SKM-1 treated with dmso at 0.1 percent for 144 hours (cell line): ENCODE measurements at regions not wholly inside any gene's neighbourhood (a gene's known extent, or its start where the extent isn't known, plus 50 kb on each side); places are given as distances from the start of the nearest gene placed in this dataset.
A peak's percentile ranks its signal among the peaks of the same experiment; 100 is the strongest.

Experiments
- DNase-seq: peaks from one replicate; lab custom pipeline; 2025; ENCODE audit not compliant: unreplicated experiment; lab: John Stamatoyannopoulos, UW

DNA sequence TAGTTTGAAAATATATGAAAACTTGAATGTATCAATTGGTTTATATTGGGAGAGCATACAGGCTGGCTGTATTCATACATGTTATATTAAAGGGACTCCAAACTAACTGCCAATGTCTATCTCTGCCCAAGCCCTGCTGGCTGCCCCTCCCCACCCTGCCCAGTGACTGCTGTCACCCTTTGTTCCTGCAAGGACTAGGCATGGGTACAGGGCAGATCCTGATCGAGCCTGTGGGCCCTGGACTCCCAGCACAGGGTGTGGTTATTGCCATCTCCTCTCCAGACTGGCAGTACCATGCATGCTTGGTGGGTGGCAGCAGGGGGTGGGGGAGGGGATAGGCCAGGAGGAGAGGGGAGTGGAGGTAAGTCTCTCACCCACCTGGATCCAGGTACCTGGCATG, 167.5 kb upstream of the RASGEF1B start:
- no peak for DNase-seq

DNA sequence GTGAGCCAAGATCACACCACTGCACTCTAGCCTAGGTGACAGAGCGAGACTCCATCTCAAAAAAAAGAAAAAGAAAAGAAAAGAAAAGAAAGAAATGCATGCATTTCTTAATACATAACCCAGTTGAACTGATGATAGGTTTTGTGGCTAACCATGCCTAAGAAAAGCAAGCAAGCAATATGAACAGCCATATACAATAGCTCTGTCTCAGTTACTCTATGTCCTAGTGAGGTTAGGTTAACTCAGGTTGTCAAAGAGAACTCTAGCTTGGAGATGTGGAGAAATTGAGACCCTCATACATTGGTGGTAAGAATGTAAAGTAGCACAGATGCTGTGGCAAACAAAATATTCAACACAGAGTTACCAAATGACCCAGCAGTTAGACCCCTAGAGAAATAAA, 167.0 kb upstream of the RASGEF1B start:
- no peak for DNase-seq

DNA sequence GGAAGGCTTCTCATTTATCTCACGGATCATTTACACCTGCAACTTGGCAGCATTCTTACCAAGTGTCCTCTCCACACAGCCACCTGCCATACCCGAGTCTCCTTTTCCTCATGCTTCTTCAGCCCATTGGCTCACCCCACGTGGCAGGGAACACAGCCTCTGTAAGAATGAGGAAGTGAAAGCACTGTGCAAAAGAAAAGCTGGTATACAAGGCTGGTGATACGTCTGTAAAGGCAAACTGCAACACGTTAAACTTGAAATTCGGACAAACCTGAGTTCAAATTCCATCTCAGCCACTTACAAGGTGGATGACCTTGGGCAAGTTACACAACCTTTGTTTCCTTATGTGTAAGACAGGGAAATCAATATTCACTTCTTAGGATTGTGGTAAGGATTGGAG, 164.0 kb upstream of the RASGEF1B start:
- DNase-seq, result peak; percentile 61

DNA sequence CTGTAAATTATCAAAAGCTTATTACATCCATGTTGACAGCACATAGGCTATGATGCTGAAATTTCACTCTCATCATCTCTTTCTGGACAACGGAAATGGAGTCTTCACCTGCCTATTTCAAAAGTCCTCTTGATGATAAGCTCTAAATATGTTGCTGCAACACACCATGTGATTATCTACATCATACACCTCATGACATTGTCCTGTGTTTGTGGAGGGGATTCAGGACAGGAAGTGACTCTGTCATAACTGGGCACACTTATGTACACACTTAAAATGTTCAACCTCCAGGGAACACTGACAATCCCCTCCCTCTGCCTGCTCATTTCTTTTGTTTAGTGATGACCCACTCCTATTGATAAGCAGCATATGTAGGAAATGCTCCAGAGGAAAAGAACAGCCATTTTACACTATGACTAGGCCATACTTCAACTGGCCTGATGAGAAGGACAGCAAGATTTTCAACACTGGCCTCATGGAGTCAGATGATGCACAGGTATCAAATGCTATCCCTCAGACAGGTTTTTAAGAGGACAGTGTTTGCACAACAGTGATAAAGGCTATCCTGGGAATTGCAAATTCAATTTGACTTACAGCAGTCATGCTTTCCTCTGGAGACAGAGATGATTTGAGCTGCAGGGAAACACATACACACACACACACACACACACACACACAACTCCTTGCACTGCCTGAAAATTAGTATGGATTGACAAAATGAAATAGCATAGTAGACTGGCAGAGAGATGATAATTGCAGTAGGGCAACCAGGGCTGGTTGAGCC, 163.3 kb upstream of the RASGEF1B start:
- DNase-seq, result no peak

DNA sequence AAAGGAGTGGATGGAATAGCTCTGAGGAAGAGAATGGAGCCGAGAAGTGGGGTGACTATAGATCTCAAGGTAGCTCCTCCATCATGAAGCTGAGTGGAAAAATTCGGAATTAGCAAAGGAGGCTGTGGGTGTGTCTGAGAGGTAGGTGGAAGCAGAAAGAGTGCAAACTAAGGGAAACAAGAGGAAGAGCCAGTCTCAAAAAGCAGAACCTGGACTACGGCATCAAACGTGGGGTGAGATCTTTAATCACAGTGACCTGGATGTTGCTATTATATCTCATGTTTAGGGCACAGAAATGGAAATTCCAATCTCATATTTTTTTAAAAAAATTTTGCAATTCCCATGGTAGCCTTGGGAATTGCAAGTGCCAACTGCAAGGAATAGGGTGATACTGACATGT, 162.5 kb upstream of the RASGEF1B start:
- DNase-seq, result no peak

DNA sequence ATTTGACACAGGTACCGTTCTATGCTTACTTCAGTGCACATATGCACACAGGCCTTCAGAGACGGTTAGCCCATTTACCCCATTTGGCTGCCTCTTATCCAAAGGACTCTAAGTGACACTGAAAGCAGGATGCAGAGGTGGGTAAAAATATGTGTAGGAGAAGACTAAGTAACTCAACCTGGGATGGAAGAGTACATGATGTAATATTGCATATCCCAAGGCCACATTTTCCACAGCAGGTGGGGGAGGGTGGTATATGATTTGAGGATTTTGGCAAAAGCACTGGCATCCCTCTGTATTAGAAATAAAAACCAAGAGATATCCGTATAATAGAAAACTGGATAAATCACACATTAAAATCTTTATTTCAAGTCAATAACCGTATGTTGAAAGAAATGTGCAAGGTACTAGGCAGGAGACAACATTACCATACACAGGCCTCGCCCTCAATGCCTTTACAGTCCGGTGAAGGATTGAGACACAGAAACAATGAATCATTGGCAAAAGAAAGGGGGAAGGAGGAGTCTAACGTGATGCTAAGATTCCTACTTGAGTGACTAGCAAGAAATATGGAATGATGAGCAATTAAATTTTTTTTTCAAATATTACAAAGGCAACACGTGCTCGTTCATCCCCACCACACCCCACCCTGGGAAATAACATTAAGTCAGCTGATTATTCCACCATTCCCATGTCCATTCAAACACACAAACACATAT, 161.0 kb upstream of the RASGEF1B start:
- DNase-seq, result no peak

DNA sequence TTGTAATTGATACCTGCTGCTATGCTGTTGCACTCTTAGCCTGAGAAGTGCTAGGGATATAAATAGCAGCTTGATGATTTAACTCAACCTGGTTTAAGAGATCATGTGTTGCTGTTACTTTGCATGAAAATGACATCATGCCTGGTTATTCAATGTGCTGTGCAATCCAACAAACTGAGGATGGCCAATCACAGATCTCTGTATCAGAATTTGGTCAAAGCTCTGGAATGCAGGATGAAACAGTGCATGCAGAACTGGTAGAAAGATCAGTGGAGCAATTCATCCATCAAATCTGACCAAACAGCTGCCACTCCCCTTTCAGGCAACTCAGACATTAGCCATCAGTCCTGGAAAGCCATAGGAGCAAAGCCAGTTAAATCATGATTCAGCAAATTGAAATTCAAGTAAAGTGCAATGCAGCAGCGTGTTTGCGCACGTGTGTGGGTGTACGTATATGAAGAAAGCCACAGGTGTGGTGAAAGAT, 160.3 kb upstream of the RASGEF1B start:
- DNase-seq, result no peak

DNA sequence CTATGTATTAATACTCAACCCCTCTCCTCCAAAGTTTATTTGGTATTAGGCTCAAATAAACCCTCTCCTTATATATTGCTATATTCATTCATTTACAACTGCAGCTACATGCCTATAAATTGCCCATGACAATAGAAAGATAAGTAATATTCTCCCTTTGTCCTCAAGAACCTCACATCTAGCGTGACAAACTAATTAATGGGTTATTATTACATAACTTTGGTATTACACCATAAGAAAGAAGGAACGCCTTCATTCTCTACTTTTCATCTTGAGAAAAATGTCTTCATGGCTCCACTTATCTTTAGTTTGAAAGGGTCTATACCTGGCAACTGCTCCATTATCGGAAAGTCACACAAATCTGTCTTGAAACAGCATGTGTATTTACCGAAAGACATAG, 157.7 kb upstream of the RASGEF1B start:
- no peak for DNase-seq

DNA sequence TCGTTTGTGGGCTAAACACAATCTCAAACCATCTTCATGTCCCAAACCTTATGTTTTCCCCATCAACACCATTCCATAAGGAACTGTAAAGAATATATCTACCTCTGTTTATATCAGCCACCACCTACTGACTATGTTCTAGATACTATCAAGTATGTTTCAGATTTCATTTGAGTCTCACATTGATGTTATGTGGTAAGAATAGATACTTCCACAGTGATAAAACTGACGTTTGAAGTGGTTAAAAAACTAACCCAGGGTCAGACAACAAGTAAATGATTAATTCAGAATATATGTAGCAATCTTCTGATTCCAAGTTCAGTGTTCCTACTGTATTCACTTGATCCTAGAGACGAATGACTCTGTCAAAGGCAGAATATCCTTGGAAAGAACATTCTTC, 156.8 kb upstream of the RASGEF1B start:
- no peak for DNase-seq

DNA sequence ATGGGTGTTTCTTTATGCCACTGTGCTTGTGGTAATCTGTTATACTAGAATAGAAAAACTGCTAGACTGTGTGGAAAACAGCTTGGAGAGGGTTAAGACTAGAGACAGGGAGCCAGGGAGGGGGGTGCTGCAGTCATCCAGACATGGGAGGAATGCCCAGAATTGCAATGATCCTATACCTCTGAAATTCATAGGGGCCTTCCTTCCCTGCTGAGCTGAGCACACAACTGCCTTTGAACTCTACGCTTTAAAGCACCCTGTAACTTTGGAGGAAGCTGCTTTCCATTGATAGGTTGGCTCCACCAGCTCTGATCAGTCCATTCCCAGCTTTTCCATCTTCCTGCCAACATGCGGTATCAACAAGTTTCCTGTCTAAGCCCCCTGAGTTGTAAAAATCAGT, 155.9 kb upstream of the RASGEF1B start:
- no peak for DNase-seq

DNA sequence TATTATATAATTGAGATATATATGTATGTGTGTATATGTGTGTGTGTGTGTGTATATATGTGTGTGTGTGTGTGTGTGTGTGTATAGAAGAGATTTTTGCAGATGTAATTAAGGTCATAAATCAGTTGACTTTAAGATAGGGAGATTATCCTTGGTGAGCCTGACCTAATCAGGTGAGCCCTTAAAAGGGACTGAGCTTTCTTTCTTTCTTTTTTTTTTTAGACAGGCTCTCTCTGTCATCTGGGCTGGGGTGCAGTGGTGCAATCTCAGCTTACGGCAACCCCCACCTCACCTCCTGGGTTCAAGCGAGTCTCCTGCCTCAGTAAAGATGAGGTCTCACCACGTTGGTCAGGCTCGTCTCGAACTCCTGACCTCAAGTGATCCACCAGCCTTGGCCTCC, 155.1 kb upstream of the RASGEF1B start:
- DNase-seq, result no peak

DNA sequence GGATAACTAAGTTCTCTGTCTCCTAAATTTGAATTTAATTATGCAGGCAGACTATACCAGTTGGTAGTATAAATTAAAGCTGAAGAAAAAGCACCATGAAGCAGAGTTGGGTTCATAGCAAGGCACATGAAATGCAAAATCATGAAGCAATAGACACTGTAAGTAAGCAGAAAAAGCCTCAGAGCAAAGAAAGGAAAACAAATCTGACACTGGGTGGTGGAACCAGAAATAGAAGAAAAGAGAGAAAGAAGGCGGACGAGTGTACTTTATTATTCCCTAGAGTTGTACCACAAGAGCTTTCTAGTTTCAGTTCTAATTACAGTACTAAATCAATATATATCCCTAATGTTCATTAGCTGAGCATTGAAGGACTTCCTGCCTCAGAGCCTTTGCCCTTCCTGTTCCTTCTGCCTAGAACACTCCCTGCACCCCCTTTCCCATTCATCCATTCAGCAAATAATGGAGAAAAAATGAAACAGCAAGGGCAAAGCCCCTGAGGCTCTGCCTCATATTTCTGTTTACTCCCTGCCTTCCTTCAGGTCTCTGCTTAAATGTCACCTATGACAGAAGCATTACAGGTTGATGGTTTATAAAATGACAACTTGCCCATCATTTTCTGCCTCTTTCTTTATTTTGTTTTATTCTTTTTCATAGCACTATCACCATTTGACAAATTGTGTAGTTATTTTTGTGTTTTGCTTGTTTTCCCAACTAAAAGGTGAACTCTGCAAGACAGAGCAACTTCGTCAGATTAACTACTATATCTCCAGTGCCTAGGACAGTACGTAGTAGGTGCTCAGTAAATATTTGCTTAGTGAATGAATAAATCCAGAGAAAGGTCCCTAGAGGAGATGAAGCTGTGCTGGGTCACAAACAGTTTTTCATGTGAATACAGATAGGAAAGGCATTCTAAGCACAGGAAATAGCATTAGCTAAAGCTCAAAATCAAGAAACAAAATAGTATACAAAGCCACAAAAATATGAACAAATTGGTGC, 154.0 kb upstream of the RASGEF1B start:
- DNase-seq, result no peak

DNA sequence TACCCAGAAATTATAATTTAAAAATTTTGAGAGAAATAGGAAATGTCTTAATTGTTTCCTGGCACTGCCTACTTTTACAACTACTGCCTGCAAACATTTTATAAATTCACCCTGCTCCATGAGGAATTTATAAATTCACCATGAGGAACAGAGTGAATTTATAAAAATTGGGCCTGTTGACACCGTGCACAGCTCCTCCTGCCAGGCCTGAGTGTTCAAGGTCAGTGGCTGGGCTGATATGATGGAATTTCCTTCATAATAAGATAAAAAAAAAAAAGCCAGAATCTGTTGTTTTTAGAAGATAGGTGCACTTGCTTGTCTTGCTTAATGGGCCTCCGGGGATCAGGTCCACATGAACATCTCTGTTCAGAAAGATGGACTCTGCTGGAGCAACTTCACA, 151.7 kb upstream of the RASGEF1B start:
- no peak for DNase-seq

DNA sequence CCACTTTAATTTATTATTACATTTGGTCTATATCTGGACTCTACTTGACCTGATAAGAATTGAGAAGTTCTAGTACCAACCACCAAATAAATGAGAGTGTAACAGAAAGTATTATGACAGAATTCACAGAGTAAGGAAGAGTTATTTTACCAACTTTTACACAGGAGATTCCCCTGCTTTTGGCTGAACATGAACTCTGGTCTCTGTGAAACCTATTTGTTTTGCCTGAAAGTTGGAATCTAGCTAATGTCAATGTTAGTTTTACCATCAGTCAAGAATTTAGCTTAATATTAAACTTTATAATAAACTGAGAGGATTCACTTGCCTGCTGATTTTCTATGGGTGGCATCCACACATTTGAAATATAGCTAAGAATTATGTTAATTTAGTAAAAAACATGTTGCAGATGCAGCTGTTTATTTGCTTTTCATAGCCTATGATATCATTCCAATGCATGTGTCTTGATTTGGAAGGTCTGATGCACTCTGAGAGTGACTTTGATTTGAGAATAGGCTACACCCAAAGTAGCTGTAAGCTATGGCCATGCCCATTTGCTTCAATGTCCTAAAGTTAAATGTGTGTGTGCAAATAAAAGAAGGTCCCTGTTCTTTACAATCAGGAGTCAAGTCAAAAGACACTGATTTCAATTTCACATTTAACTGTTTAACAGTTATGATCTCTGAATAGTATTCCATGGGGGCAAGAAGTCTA, 150.9 kb upstream of the RASGEF1B start:
- DNase-seq, result no peak

DNA sequence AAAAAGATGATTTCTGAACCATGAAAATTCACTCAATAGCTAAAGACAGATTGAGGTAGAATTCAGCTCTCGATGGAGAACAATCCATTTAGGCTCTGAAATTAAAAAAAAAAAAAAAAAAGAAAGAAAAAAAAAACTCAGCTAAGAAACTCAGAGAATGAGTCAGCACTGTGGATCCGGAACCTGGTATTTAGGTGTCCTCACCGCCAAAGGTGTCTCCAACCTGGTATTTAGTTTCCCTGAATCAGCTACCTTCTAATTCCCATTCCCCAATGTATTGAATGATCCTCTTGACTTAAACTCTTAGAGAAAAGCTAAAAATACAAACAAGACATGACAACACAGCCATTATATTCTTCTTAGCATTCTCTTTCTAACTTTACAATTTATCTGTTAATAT, 150.3 kb upstream of the RASGEF1B start:
- DNase-seq, result no peak

DNA sequence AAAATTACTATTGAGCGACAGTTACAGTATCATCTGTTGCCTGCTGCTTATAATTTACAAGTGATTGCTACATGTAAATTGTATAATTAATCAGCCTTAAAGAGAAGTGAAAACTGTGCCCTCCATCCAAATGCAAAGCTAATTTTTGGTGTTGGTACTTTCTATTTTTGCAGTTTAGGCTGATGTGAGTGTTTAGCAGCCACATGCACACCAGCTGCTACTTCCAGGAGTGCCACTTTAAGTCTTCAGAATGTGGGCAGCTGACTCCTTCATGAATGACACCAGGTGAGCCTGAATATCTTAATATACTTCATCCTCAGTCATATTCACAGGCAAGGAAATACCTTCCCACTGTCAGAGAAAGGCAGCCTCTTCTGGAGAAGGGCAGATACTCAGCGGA, 149.8 kb upstream of the RASGEF1B start:
- DNase-seq, result no peak

DNA sequence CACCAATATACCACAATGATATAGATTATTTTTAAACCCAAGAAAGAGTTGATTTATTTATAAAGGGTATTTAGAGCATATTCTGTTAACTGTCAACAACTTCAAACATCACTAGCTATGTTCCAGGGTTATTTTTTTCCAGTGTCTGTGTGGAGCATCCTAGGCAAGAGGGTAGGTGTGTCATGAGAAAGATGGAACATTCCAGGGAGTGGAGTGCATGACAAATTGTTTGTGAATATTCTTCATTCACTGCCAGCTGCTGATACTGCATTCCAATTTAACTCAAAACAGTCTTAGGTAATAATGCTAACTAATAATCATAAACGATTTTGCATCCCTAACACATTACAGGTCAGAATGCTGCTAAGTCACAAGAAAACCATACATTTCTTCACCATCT, 148.7 kb upstream of the RASGEF1B start:
- DNase-seq, result no peak

DNA sequence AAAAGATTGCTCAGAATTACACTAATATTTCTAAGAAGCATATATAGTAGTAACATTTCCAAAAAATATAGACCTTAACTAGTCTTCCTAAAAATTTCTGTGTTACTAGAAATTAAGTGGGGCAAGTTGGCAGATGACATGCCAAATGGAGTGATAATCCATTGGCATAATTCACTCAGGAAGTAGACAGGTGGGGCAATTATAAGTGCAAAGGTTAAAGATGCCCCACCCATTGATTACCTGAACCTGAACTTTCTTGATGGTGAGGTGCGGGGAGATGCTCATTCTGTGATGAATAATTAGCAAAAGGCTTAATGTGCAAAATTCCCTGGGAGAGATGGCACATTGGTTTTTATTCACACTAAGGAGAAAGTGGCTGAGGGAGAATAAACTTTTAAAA, 145.8 kb upstream of the RASGEF1B start:
- no peak for DNase-seq

DNA sequence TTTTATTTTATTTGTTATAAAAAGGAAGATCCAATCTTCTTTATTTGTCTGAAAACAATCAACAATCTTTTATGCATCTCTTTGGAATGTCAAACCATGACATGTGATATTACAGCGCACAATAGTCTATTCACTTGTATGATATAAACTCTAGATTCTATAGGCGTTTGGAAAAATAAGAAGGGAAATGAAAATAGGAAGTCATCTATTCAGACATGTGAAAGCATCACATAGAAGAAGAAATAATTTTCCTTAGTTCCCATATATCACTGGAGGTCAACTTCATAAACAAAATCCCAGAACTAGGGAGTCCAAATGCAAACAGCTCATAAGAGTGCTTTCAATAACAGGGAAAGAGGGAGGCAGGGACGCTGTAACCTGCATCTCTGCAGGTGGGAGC, 139.5 kb upstream of the RASGEF1B start:
- DNase-seq, result no peak

DNA sequence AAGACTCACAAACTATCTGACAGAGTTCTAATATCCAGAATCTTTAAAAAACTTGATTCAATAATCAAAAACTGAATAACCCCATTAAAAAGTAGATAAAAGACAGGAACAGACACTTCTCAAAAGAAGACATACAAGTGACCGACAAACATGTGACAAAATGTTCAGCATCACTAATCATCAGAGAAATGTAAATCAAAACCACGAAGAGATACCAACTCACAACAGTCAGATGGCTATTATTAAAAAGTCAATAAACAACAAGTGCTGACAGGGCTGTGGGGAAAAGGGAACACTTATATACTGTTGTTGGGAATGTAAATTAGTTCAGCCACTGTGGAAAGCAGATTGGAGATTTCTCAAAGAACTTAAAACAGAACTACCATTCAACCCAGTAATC, 138.1 kb upstream of the RASGEF1B start:
- no peak for DNase-seq

DNA sequence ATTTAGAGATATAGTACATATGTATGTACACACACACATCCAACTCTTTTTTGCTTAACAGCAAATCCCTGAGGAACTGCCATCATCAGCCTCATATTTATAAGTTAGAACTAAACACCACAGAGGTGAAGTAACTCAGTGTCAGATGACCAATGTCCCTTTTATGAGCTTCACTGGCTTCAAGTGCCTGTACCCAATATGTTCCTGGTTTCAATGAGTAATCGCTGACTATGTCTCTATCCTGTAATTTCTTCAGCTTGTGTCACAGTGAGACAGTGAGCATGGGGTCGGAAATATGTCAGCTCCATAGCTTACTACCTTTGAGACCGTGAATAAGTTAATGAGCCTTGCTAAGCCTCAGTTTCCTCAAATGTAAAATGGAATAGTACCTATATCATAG, 136.2 kb upstream of the RASGEF1B start:
- no peak for DNase-seq
